HG02852 (cell line): ENCODE measurements at regions not wholly inside any gene's neighbourhood (a gene's known extent, or its start where the extent isn't known, plus 50 kb on each side); places are given as distances from the start of the nearest gene placed in this dataset.
"Not testable (repeated sequence)": the region's sequence is repeated elsewhere in the genome, so short reads cannot be mapped to it uniquely, and the experiment has no call there.

Source experiments
- ATAC-seq: cut with Tn5 transposase; IDR thresholded peaks from one replicate; pipeline ENCODE4 v1.9.1; 2021; ENCODE audit warnings: mild to moderate bottlenecking, moderate library complexity; ENCODE audit not compliant: unreplicated experiment

- no peak for ATAC-seq
Observed at GRCh38 chr2:176423819-176424218, 154.6 kb downstream of the MTX2 start.

GRCh38 chr2:176424746-176425145, 155.5 kb downstream of the MTX2 start:
- no peak for ATAC-seq

- no peak for ATAC-seq
Observed at GRCh38 chr2:176427549-176427948, 158.3 kb downstream of the MTX2 start.

GRCh38 chr2:176428944-176429469, 159.8 kb downstream of the MTX2 start:
- ATAC-seq, result not testable (repeated sequence)

- no peak for ATAC-seq
Observed at GRCh38 chr2:176432434-176432833, 163.2 kb downstream of the MTX2 start.

- ATAC-seq, result no peak
Observed at GRCh38 chr2:176435729-176436128, 166.5 kb downstream of the MTX2 start.

GRCh38 chr2:176443946-176444345, 174.7 kb downstream of the MTX2 start:
- no peak for ATAC-seq

- ATAC-seq, result no peak
Observed at GRCh38 chr2:176445956-176446355, 176.7 kb downstream of the MTX2 start.

GRCh38 chr2:176446718-176447414, 177.6 kb downstream of the MTX2 start:
- no peak for ATAC-seq

- no peak for ATAC-seq
Observed at GRCh38 chr2:176447616-176448015, 178.4 kb downstream of the MTX2 start.

- ATAC-seq, result no peak
Observed at GRCh38 chr2:176449852-176450251, 180.6 kb downstream of the MTX2 start.

- no peak for ATAC-seq
Observed at GRCh38 chr2:176453784-176454183, 184.5 kb downstream of the MTX2 start.

- ATAC-seq, result peak; percentile 57
Observed at GRCh38 chr2:176454893-176455815, 185.9 kb downstream of the MTX2 start.

- no peak for ATAC-seq
Observed at GRCh38 chr2:176455816-176456291, 186.6 kb downstream of the MTX2 start.

- no peak for ATAC-seq
Observed at GRCh38 chr2:176457481-176457880, 188.2 kb downstream of the MTX2 start.

GRCh38 chr2:176461098-176461808, 192.0 kb downstream of the MTX2 start:
- ATAC-seq, result no peak

GRCh38 chr2:176461809-176462670, 192.8 kb downstream of the MTX2 start:
- no peak for ATAC-seq

- no peak for ATAC-seq
Observed at GRCh38 chr2:176463546-176463945, 194.3 kb downstream of the MTX2 start.

- ATAC-seq, result no peak
Observed at GRCh38 chr2:176464886-176465564, 195.8 kb downstream of the MTX2 start.
